HG03342 (cell line): ENCODE measurements at regions not wholly inside any gene's neighbourhood (a gene's known extent, or its start where the extent isn't known, plus 50 kb on each side); places are given as distances from the start of the nearest gene placed in this dataset.
"Not testable (repeated sequence)": the region's sequence is repeated elsewhere in the genome, so short reads cannot be mapped to it uniquely, and the experiment has no call there.

ENCODE experiments used
- ATAC-seq: cut with Tn5 transposase; IDR thresholded peaks from one replicate; pipeline ENCODE4 v1.9.1; 2021; ENCODE audit warnings: mild to moderate bottlenecking, moderate library complexity; ENCODE audit not compliant: unreplicated experiment

GRCh38 chr9:19660019-19660418, 128.8 kb downstream of the SLC24A2 start:
- no peak for ATAC-seq

GRCh38 chr9:19656704-19657103, 132.1 kb downstream of the SLC24A2 start:
- no peak for ATAC-seq

GRCh38 chr9:19651681-19652080, 137.2 kb downstream of the SLC24A2 start:
- no peak for ATAC-seq

GRCh38 chr9:19650312-19650711, 138.5 kb downstream of the SLC24A2 start:
- ATAC-seq, result no peak

- ATAC-seq, result no peak
These were observed 139.3 kb downstream of the SLC24A2 start for GRCh38 chr9:19649336-19650041.

GRCh38 chr9:19648672-19649071, 140.2 kb downstream of the SLC24A2 start:
- ATAC-seq, result no peak

- no peak for ATAC-seq
These were observed 145.0 kb downstream of the SLC24A2 start for GRCh38 chr9:19643875-19644274.

GRCh38 chr9:19642256-19642655, 146.6 kb downstream of the SLC24A2 start:
- ATAC-seq, result no peak

- ATAC-seq, result no peak
These were observed 147.8 kb downstream of the SLC24A2 start for GRCh38 chr9:19641046-19641445.

- no peak for ATAC-seq
These were observed 148.8 kb downstream of the SLC24A2 start for GRCh38 chr9:19640014-19640413.

GRCh38 chr9:19637084-19637483, 151.8 kb downstream of the SLC24A2 start:
- ATAC-seq, result no peak

- no peak for ATAC-seq
These were observed 154.0 kb downstream of the SLC24A2 start for GRCh38 chr9:19634881-19635280.

GRCh38 chr9:19631181-19631580, 157.7 kb downstream of the SLC24A2 start:
- no peak for ATAC-seq

- no peak for ATAC-seq
These were observed 158.1 kb downstream of the SLC24A2 start for GRCh38 chr9:19630760-19631159.

- ATAC-seq, result no peak
These were observed 159.3 kb downstream of the SLC24A2 start for GRCh38 chr9:19629488-19629887.

GRCh38 chr9:19625426-19625825, 163.4 kb downstream of the SLC24A2 start:
- ATAC-seq, result not testable (repeated sequence)

- no peak for ATAC-seq
These were observed 164.3 kb downstream of the SLC24A2 start for GRCh38 chr9:19624519-19624918.

- no peak for ATAC-seq
These were observed 164.9 kb downstream of the SLC24A2 start for GRCh38 chr9:19623941-19624340.

GRCh38 chr9:19620326-19620725, 168.5 kb downstream of the SLC24A2 start:
- no peak for ATAC-seq

- ATAC-seq, result no peak
These were observed 169.6 kb downstream of the SLC24A2 start for GRCh38 chr9:19619221-19619620.

- ATAC-seq, result no peak
These were observed 170.0 kb downstream of the SLC24A2 start for GRCh38 chr9:19618816-19619215.

- no peak for ATAC-seq
These were observed 173.7 kb downstream of the SLC24A2 start for GRCh38 chr9:19615036-19615624.

- ATAC-seq, result no peak
These were observed 174.5 kb downstream of the SLC24A2 start for GRCh38 chr9:19614294-19614693.
